ENCODE measurements at regions not wholly inside any gene's neighbourhood (a gene's known extent, or its start where the extent isn't known, plus 50 kb on each side); places are given as distances from the start of the nearest gene placed in this dataset.

DNA sequence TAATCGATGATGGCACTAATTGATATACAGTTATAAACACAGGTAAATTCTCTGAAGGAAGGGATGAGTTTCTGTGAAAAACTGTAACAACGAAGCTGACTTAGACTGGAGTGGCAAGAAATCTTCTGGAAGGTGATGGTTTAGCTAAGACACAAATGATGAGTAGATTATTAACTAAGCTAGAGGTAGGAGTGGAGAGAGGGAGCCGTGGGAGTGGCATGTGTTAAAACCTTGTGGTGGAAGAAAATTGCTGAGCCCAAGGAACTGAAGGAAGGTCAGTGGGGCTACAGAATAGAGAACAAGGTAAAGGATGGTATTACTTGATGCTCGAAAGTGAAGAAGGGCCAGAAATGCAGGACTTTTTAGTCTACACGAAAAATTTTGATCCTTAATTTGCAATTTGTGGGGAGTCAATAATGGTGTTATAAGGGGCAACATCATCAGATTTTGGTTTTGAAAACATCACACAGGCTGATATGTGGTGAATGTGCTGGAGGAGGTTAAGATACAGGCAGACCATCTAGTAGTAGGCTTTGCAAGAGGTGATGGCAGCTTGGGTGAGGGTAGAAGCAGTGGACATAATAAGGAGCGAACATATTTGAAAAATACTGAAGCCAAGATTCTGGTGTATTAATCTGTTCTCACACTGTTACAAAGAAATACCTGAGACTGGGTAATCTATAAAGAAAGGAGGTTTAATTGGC lies 93.8 kb downstream of the S1PR1 start:
- 78% methylated on average over 6 of the region's 6 CpGs for WGBS, 2 donors (ENCODE audit: low coverage in 1 of 2)
- no peaks in the 10 kb centered on the region for H3K9me3 ChIP-seq
- H3K27me3 ChIP-seq, result no peaks in the 10 kb centered on the region
- in situ Hi-C loops (cut with MboI; ENCODE audit: low pct_ligation_motif_present in 1 of 4, low pct_unique_long_range_greater_than_20kb in 1 of 4, low sequenced_read_pairs in 3 of 4) (no loop called here), intact Hi-C loops (cut with DNase I; ENCODE audit: low total_unique reads) (no loop called here)
- no peak overlapping the region for H3K27ac ChIP-seq
- no peak for DNase-seq
- TF ChIP-seq POLR2AphosphoS5 (IDR thresholded peaks at IDR 0.05), result no peak
- no peak for TF ChIP-seq POLR2A (IDR thresholded peaks at IDR 0.05)
- TF ChIP-seq, protein P1, sequence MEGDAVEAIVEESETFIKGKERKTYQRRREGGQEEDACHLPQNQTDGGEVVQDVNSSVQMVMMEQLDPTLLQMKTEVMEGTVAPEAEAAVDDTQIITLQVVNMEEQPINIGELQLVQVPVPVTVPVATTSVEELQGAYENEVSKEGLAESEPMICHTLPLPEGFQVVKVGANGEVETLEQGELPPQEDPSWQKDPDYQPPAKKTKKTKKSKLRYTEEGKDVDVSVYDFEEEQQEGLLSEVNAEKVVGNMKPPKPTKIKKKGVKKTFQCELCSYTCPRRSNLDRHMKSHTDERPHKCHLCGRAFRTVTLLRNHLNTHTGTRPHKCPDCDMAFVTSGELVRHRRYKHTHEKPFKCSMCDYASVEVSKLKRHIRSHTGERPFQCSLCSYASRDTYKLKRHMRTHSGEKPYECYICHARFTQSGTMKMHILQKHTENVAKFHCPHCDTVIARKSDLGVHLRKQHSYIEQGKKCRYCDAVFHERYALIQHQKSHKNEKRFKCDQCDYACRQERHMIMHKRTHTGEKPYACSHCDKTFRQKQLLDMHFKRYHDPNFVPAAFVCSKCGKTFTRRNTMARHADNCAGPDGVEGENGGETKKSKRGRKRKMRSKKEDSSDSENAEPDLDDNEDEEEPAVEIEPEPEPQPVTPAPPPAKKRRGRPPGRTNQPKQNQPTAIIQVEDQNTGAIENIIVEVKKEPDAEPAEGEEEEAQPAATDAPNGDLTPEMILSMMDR (IDR thresholded peaks at IDR 0.05), result no peak
- no peak for TF ChIP-seq EP300 (IDR thresholded peaks at IDR 0.05; ENCODE audit: low read depth)
- no peaks in the 10 kb centered on the region for H3K36me3 ChIP-seq
- H3K4me3 ChIP-seq, result no peak overlapping the region
- H3K4me1 ChIP-seq, result no peaks in the 10 kb centered on the region

DNA sequence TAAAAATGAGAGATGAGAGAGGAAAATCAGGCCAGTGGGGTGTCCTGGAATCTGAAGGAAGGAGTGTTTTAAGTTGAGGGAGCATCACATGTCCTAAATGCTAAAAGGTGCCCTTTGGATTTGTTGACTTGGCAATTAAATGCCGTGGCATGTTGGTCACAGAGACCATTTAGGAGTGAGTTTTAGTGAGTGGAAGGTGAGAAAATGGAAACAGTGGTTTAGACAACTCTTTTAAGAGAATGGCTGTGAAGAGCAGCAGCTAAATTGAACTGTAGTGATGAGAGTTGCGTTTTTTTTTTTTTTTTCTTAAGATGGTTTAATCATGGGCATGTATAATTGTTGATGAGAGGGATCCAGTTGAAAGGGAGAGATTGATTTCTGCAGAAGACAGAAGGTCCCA lies 95.0 kb downstream of the S1PR1 start:
- 46 to 66% methylated on average over 1 to 2 of the region's 2 CpGs for WGBS, 2 donors (ENCODE audit: low coverage in 1 of 2)
- TF ChIP-seq POLR2A (IDR thresholded peaks at IDR 0.05) (no peak), EP300 (IDR thresholded peaks at IDR 0.05; ENCODE audit: low read depth) (no peak), POLR2AphosphoS5 (IDR thresholded peaks at IDR 0.05) (no peak)
- TF ChIP-seq, protein P1 (IDR thresholded peaks at IDR 0.05), result no peak
- in situ Hi-C loops (cut with MboI; ENCODE audit: low pct_ligation_motif_present in 1 of 4, low pct_unique_long_range_greater_than_20kb in 1 of 4, low sequenced_read_pairs in 3 of 4), result no loop called here

DNA sequence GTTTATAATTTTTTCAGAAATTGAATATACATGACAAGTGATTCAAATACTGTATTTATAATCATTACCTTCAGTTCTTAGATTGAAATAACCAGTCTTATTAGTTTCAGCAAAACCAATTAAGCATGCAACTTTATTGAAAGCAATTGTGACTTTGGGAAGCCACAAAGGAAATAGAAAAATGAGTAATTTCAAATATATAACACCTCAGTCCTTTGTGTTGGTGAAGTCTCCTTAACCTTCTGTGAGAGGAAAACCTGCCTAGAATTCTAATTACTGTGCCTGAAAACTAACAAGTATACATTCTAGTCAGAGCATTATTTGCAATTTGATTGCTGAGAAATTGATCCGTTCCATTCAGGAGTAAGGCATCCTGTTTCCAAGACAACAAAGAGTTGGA lies 95.8 kb downstream of the S1PR1 start:
- Histone ChIP-seq H3K9me3 (no peaks in the 10 kb centered on the region), H3K27ac (no peak overlapping the region), H3K27me3 (no peaks in the 10 kb centered on the region), H3K4me3 (no peak overlapping the region), H3K4me1 (no peaks in the 10 kb centered on the region), H3K36me3 (no peaks in the 10 kb centered on the region)
- no peak for DNase-seq
- WGBS, 2 donors (ENCODE audit: low coverage in 1 of 2), result 76 to 78% methylated on average over 1 of the region's 1 CpG
- TF ChIP-seq EP300 (IDR thresholded peaks at IDR 0.05; ENCODE audit: low read depth), result no peak
- no peak for TF ChIP-seq POLR2A (IDR thresholded peaks at IDR 0.05)
- TF ChIP-seq POLR2AphosphoS5 (IDR thresholded peaks at IDR 0.05), result no peak
- TF ChIP-seq, protein P1 (IDR thresholded peaks at IDR 0.05), result no peak
- in situ Hi-C loops (cut with MboI; ENCODE audit: low pct_ligation_motif_present in 1 of 4, low pct_unique_long_range_greater_than_20kb in 1 of 4, low sequenced_read_pairs in 3 of 4), result no loop called here
- intact Hi-C loops (cut with DNase I; ENCODE audit: low total_unique reads), result no loop called here

More for the DNA sequence above, 95.0 kb downstream of the S1PR1 start:
- no peak for DNase-seq
- H3K27me3 ChIP-seq, result no peaks in the 10 kb centered on the region
- H3K4me3 ChIP-seq, result no peak overlapping the region
- H3K27ac ChIP-seq, result no peak overlapping the region
- H3K36me3 ChIP-seq, result no peaks in the 10 kb centered on the region
- intact Hi-C loops (cut with DNase I; ENCODE audit: low total_unique reads), result no loop called here
- no peaks in the 10 kb centered on the region for H3K9me3 ChIP-seq
- no peaks in the 10 kb centered on the region for H3K4me1 ChIP-seq

DNA sequence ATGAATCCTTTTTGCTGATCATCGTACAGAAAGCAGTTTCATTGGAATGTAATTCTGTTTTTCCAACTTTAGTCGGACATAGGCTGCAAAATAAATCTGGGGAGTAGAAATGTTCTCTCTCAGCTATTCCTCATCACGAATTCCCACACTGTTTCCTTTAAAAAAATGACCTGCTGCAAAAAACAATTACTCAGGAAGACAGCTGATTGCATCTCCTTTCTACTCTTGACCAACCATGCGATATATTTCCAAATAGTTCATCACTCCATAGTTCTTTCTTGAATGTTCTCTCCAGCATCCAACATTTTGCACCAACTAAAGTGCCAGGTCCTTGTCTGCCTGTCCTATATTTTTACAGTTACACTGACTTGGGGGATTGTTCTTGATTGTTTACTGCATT lies 96.4 kb downstream of the S1PR1 start:
- intact Hi-C loops (cut with DNase I; ENCODE audit: low total_unique reads), result no loop called here
- WGBS, 2 donors (ENCODE audit: low coverage in 1 of 2), result 63 to 80% methylated on average over 4 of the region's 4 CpGs
- H3K4me1 ChIP-seq, result no peaks in the 10 kb centered on the region
- no peak for DNase-seq
- H3K4me3 ChIP-seq, result no peak overlapping the region
- H3K36me3 ChIP-seq, result no peaks in the 10 kb centered on the region
- H3K27me3 ChIP-seq, result no peaks in the 10 kb centered on the region
- no peak overlapping the region for H3K27ac ChIP-seq
- in situ Hi-C loops (cut with MboI; ENCODE audit: low pct_ligation_motif_present in 1 of 4, low pct_unique_long_range_greater_than_20kb in 1 of 4, low sequenced_read_pairs in 3 of 4), result no loop called here
- TF ChIP-seq, protein P1 (IDR thresholded peaks at IDR 0.05), result no peak
- no peak for TF ChIP-seq POLR2A (IDR thresholded peaks at IDR 0.05)
- no peak for TF ChIP-seq POLR2AphosphoS5 (IDR thresholded peaks at IDR 0.05)
- no peak for TF ChIP-seq EP300 (IDR thresholded peaks at IDR 0.05; ENCODE audit: low read depth)
- no peaks in the 10 kb centered on the region for H3K9me3 ChIP-seq
